ENCODE measurements at regions not wholly inside any gene's neighbourhood (a gene's known extent, or its start where the extent isn't known, plus 50 kb on each side); places are given as distances from the start of the nearest gene placed in this dataset.

GRCh38 chr12:46958599-46959290, 120.7 kb upstream of the PCED1B start:
- H3K9me3 ChIP-seq = no peaks in the 10 kb centered on the region
- TF ChIP-seq CTCF (IDR thresholded peaks at IDR 0.05) = no peak
- intact Hi-C loops (cut with DNase I) = no loop called here

GRCh38 chr12:46959502-46959901, 119.9 kb upstream of the PCED1B start:
- DNase-seq = no peak
- H3K4me3 ChIP-seq = no peak overlapping the region
- intact Hi-C loops (cut with DNase I) = no loop called here
- no peaks in the 10 kb centered on the region for H3K27me3 ChIP-seq
- H3K9me3 ChIP-seq = no peaks in the 10 kb centered on the region
- ATAC-seq = no peak
- no peaks in the 10 kb centered on the region for H3K36me3 ChIP-seq
- no peak for TF ChIP-seq CTCF (IDR thresholded peaks at IDR 0.05)
- H3K27ac ChIP-seq = no peak overlapping the region
- H3K4me1 ChIP-seq = peaks cover 0 to 4% of the 10 kb centered on the region in 2 donors

More at GRCh38 chr12:46958599-46959290, 120.7 kb upstream of the PCED1B start:
- H3K27me3 ChIP-seq = no peaks in the 10 kb centered on the region
- DNase-seq (no peak), ATAC-seq (no peak)
- no peaks in the 10 kb centered on the region for H3K36me3 ChIP-seq
- H3K4me1 ChIP-seq = no peaks in the 10 kb centered on the region
- H3K27ac ChIP-seq = no peak overlapping the region
- H3K4me3 ChIP-seq = no peak overlapping the region

GRCh38 chr12:46960681-46961080, 118.7 kb upstream of the PCED1B start:
- no peaks in the 10 kb centered on the region for H3K27me3 ChIP-seq
- intact Hi-C loops (cut with DNase I) = no loop called here
- H3K27ac ChIP-seq = no peak overlapping the region
- H3K4me1 ChIP-seq = peaks cover 0 to 10% of the 10 kb centered on the region in 2 donors
- TF ChIP-seq CTCF (IDR thresholded peaks at IDR 0.05) = no peak
- H3K4me3 ChIP-seq = no peak overlapping the region
- H3K9me3 ChIP-seq = no peaks in the 10 kb centered on the region
- DNase-seq = no peak
- ATAC-seq = no peak
- H3K36me3 ChIP-seq = no peaks in the 10 kb centered on the region

GRCh38 chr12:46963191-46963590, 116.2 kb upstream of the PCED1B start:
- no peak for TF ChIP-seq CTCF (IDR thresholded peaks at IDR 0.05)
- no peaks in the 10 kb centered on the region for H3K27me3 ChIP-seq
- intact Hi-C loops (cut with DNase I) = no loop called here
- no peaks in the 10 kb centered on the region for H3K36me3 ChIP-seq
- no peak overlapping the region for H3K27ac ChIP-seq
- H3K9me3 ChIP-seq = no peaks in the 10 kb centered on the region
- ATAC-seq (no peak), DNase-seq (no peak)
- no peak overlapping the region for H3K4me3 ChIP-seq
- peaks cover 0 to 10% of the 10 kb centered on the region in 2 donors for H3K4me1 ChIP-seq

DNA sequence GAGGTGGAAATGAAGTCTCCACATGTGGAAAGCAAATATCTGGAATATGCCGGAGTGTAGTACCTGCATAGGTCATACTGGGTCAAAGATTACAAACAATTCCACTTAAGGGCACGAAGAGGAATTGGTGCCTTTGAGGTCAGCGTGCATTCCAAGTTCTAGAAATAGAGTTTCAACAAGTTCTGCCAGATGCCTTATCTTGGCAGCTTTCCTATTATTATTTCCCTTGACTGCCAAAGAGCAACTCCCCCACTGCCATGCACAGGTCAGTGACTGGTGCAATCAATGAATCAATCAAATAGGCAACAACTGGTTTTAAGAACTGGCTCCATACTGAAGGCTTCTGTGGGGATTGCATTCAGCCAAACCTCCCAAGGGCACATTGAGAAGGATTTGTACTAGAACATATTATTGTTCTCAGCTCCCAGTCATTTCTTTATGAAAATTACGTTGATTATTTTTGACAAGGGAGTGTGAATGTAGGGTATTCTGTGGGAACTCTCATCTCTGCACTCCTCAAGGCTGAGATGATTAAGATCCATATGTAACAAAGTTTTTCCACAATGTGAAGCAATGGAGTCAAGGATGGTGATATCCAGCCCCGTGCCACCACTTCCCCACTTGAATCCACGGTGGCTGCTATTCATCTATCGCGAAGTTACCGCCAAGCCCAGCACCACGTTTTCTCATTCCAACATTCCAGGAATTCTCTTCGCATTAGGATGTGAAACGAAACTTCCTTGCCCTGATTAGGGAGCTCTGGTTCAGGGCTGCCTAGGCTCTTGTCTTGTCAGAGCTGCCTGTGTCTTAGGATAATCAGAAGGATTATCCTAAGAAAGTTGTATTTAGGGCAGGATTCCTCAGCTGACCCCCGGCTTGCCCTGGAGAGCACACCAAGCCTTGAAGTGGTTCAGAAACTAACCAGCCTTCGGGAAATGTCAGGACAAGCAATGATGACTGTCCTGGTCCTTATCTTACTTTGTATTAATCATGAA, 115.1 kb upstream of the PCED1B start:
- Histone ChIP-seq H3K27me3 (no peaks in the 10 kb centered on the region), H3K9me3 (no peaks in the 10 kb centered on the region), H3K27ac (no peak overlapping the region), H3K36me3 (no peaks in the 10 kb centered on the region), H3K4me1 (peaks cover 0 to 10% of the 10 kb centered on the region in 2 donors), H3K4me3 (no peak overlapping the region)
- ATAC-seq (peak; percentile 70), DNase-seq (no peak)
- no peak for TF ChIP-seq CTCF (IDR thresholded peaks at IDR 0.05)
- intact Hi-C loops (cut with DNase I) = no loop called here

Data from left lung (tissue), 4 donors.